ENCODE measurements at regions not wholly inside any gene's neighbourhood (a gene's known extent, or its start where the extent isn't known, plus 50 kb on each side); places are given as distances from the start of the nearest gene placed in this dataset.

DNA sequence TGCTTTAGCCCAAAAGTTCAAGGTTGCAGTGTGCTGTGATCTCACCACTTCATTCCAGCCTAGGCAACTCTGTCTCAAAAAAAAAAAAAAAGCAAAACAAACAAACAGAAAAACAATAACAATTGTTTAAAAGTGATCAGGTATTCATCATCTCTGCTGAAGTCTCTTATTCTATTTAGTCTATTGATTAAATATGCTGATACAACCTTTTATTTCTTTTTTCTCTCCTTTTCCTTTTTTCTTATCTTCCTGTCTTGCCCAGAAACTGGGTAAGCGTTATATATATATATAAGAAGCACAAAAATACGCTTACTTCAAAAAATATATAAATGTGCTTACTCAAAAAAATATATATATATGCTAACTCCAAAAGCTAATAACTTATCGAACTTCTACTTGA, 213.8 kb upstream of the EEA1 start:
- H3K4me2 ChIP-seq (ENCODE audit: insufficient read depth in 1 of 2, low read depth in 2 of 2, low read length in 2 of 2), result no peak overlapping the region
- H2AFZ ChIP-seq (ENCODE audit: low read length), result no peak overlapping the region
- CTCF ChIA-PET (ENCODE audit: partially characterized antibody), result interaction anchor here (1.4 kb wide), 1 partner anchor 45 kb away, joined by 4 read pairs; no protein-coding TSS in a partner anchor
- no peaks in the 10 kb centered on the region for H3K4me1 ChIP-seq (replicated peaks in 1 of 4; ENCODE audit: control insufficient read depth in 3 of 4, insufficient read depth in 4 of 4, low read length in 3 of 4)
- no peak overlapping the region for H2BK15ac ChIP-seq (ENCODE audit: low read length)
- no peaks in the 10 kb centered on the region for H3K9me3 ChIP-seq (ENCODE audit: insufficient read depth in 2 of 2, low read depth in 1 of 2, low read length in 1 of 2)
- DNase-seq (ENCODE audit: low read depth in 1 of 2, low spot score in 2 of 2) (no peak), FAIRE-seq (no peak)
- no peaks in the 10 kb centered on the region for H4K20me1 ChIP-seq (replicated peaks in 1 of 2; ENCODE audit: control insufficient read depth in 1 of 2, insufficient read depth in 2 of 2, low read length in 2 of 2)
- no peak overlapping the region for H3K14ac ChIP-seq (ENCODE audit: insufficient read length)
- no peak overlapping the region for H3K18ac ChIP-seq (ENCODE audit: extremely low read depth, low read length)
- no peak overlapping the region for H4K91ac ChIP-seq (replicated peaks; ENCODE audit: insufficient read length, low read length)
- H3K23me2 ChIP-seq (ENCODE audit: low read depth, low read length), result no peaks in the 10 kb centered on the region
- no peak overlapping the region for H2BK120ac ChIP-seq (replicated peaks; ENCODE audit: low read depth, low read length)
- H3K79me1 ChIP-seq (ENCODE audit: low read depth, low read length), result no peaks in the 10 kb centered on the region
- H3K27ac ChIP-seq (ENCODE audit: low read depth, low read length), result no peak overlapping the region
- H3K23ac ChIP-seq (ENCODE audit: insufficient read length), result no peak overlapping the region
- no peak overlapping the region for H3K4me3 ChIP-seq (ENCODE audit: extremely low read depth in 1 of 4, insufficient read depth in 2 of 4, low read depth in 3 of 4, low read length in 4 of 4)
- H4K5ac ChIP-seq (ENCODE audit: insufficient read length, low read depth, low read length), result no peak overlapping the region
- no peak overlapping the region for H2BK5ac ChIP-seq (ENCODE audit: low read depth, low read length)
- no peak overlapping the region for H2BK12ac ChIP-seq (ENCODE audit: low read depth, low read length)
- 82% methylated on average over 3 of the region's 3 CpGs; no CpG with 5 or more reads in 1 of the 2 experiments for WGBS, 2 experiments (ENCODE audit: extremely low coverage in 1 of 2, insufficient coverage in 1 of 2, insufficient read length in 1 of 2, insufficient replicate concordance in 2 of 2, low coverage in 1 of 2, low lambda C conversion rate in 2 of 2, missing lambda C conversion rate in 1 of 2)
- no peak overlapping the region for H2AK5ac ChIP-seq (ENCODE audit: low read depth, low read length)
- no peak overlapping the region for H3K9ac ChIP-seq (replicated peaks in 1 of 4; ENCODE audit: extremely low read depth in 1 of 4, low read depth in 3 of 4, low read length in 3 of 4)
- no peak overlapping the region for H2BK20ac ChIP-seq (ENCODE audit: low read length)
- H3K79me2 ChIP-seq (ENCODE audit: control insufficient read depth in 1 of 2, insufficient read depth in 2 of 2, low read length in 2 of 2), result no peaks in the 10 kb centered on the region
- H4K8ac ChIP-seq (ENCODE audit: extremely low read depth, insufficient read depth, low read length), result no peak overlapping the region
- no peaks in the 10 kb centered on the region for H3K27me3 ChIP-seq (replicated peaks in 1 of 4; ENCODE audit: control insufficient read depth in 3 of 4, extremely low read depth in 1 of 4, insufficient read depth in 3 of 4, low read length in 3 of 4)
- no peaks in the 10 kb centered on the region for H3K36me3 ChIP-seq (ENCODE audit: control insufficient read depth in 2 of 4, insufficient read depth in 4 of 4, low read length in 3 of 4)
- H3K56ac ChIP-seq (replicated peaks; ENCODE audit: insufficient read length, low read depth, low read length), result no peak overlapping the region
- POLR2A ChIA-PET (ENCODE audit: partially characterized antibody), result no interaction called here
- no peak overlapping the region for H3K4ac ChIP-seq (replicated peaks; ENCODE audit: insufficient read length, low read depth, low read length)
- no peak for TF ChIP-seq BRCA1 (IDR thresholded peaks at IDR 0.05; ENCODE audit: low read depth, low read length)
- TF ChIP-seq GTF2F1 (IDR thresholded peaks at IDR 0.05; ENCODE audit: borderline replicate concordance, low read depth, low read length), result no peak
- TF ChIP-seq JUN (IDR thresholded peaks at IDR 0.05; ENCODE audit: low read depth, low read length), result no peak
- TF ChIP-seq SP2 (IDR thresholded peaks at IDR 0.05; ENCODE audit: low read length), result no peak
- TF ChIP-seq, protein P1, sequence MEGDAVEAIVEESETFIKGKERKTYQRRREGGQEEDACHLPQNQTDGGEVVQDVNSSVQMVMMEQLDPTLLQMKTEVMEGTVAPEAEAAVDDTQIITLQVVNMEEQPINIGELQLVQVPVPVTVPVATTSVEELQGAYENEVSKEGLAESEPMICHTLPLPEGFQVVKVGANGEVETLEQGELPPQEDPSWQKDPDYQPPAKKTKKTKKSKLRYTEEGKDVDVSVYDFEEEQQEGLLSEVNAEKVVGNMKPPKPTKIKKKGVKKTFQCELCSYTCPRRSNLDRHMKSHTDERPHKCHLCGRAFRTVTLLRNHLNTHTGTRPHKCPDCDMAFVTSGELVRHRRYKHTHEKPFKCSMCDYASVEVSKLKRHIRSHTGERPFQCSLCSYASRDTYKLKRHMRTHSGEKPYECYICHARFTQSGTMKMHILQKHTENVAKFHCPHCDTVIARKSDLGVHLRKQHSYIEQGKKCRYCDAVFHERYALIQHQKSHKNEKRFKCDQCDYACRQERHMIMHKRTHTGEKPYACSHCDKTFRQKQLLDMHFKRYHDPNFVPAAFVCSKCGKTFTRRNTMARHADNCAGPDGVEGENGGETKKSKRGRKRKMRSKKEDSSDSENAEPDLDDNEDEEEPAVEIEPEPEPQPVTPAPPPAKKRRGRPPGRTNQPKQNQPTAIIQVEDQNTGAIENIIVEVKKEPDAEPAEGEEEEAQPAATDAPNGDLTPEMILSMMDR (IDR thresholded peaks at IDR 0.05; ENCODE audit: control extremely low read depth in 1 of 3, insufficient read depth in 1 of 3, low read depth in 1 of 3, low read length in 3 of 3), result no peak
- no peak for TF ChIP-seq HDAC2 (IDR thresholded peaks at IDR 0.05; ENCODE audit: borderline replicate concordance in 1 of 2, low read depth in 2 of 2, low read length in 2 of 2)
- no peak for TF ChIP-seq SUZ12 (IDR thresholded peaks at IDR 0.05; ENCODE audit: low read length)
- no peak for TF ChIP-seq CBX5 (IDR thresholded peaks at IDR 0.05; ENCODE audit: low read depth, low read length)
- TF ChIP-seq, protein P2, sequence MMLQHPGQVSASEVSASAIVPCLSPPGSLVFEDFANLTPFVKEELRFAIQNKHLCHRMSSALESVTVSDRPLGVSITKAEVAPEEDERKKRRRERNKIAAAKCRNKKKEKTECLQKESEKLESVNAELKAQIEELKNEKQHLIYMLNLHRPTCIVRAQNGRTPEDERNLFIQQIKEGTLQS (IDR thresholded peaks at IDR 0.05; ENCODE audit: insufficient read depth, low read depth, low read length), result no peak
- TF ChIP-seq PHF8 (conservative IDR thresholded peaks at IDR 0.05; ENCODE audit: low read depth, low read length), result no peak
- TF ChIP-seq ASH2L (IDR thresholded peaks at IDR 0.05; ENCODE audit: low read length), result no peak
- no peak for TF ChIP-seq JUND (IDR thresholded peaks at IDR 0.05; ENCODE audit: low read length)

Measured in H1 (cell line).